Neural progenitor cell (in vitro differentiated cells): ENCODE measurements at regions not wholly inside any gene's neighbourhood (a gene's known extent, or its start where the extent isn't known, plus 50 kb on each side); places are given as distances from the start of the nearest gene placed in this dataset.
"Not testable (repeated sequence)": the region's sequence is repeated elsewhere in the genome, so short reads cannot be mapped to it uniquely, and the experiment has no call there.

Experiments used
- CTCF ChIP-seq: fragments of 200-600 bp; sonication (generic); IDR thresholded peaks from 2 replicates; pipeline ENCODE4 v1.5.1; 2017; ENCODE audit warnings: antibody characterized with exemption, mild to moderate bottlenecking
- EZH2 ChIP-seq: fragments of 200-600 bp; sonication (generic); IDR thresholded peaks from 2 replicates; pipeline ENCODE4 v1.6.1; 2017; ENCODE audit warnings: antibody characterized with exemption, mild to moderate bottlenecking, moderate library complexity

GRCh38 chr2:37734891-37735523, 63.6 kb upstream of the CDC42EP3 start:
- TF ChIP-seq CTCF, EZH2: not testable (repeated sequence)
